ENCODE measurements at regions not wholly inside any gene's neighbourhood (a gene's known extent, or its start where the extent isn't known, plus 50 kb on each side); places are given as distances from the start of the nearest gene placed in this dataset.

DNA sequence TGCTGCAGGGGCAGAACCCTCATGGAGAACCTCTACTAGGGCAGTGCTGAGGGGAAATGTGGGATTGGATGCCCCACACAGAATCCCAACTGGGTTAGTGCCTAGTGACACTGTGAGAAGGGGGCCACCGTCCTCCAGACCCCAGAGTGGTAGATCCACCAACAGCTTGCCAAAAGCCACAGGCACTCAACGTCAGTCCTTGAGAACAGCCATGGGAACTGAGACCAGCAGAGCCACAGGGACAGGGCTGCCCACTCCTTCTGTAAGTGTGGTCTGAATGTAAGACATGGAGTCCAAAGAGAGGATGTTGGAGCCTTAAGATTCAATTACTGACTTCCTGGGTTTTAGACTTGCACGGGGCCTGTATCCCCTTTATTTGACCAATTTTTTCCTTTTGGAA lies 1451.5 kb downstream of the SI start:
- H2AK5ac ChIP-seq (ENCODE audit: insufficient read length, low read length), result no peak overlapping the region
- Mint-ChIP-seq H3K9me3 (no peaks in the 10 kb centered on the region), H3K4me3 (no peak overlapping the region), H3K27ac (peak overlapping the region in 1 of 3 experiments; percentile 44; a peak in 1 of 7 replicates), H3K36me3 (ENCODE audit: insufficient read depth in 1 of 3, low read depth in 3 of 3) (no peaks in the 10 kb centered on the region), H3K4me1 (no peaks in the 10 kb centered on the region), H3K27me3 (ENCODE audit: low read depth) (no peaks in the 10 kb centered on the region)
- H2BK20ac ChIP-seq (ENCODE audit: low read depth, low read length, poor library complexity, severe bottlenecking), result no peak overlapping the region
- H2BK12ac ChIP-seq (ENCODE audit: insufficient read length, low read depth, low read length), result no peak overlapping the region
- no peak overlapping the region for H2BK5ac ChIP-seq (ENCODE audit: insufficient read length, low read length)
- H4K91ac ChIP-seq (ENCODE audit: insufficient read length, low read depth, low read length), result no peak overlapping the region
- no peak overlapping the region for H3K27ac ChIP-seq (ENCODE audit: insufficient read length, low read depth, low read length)
- DNase-seq, result no peak
- H4K8ac ChIP-seq (replicated peaks; ENCODE audit: insufficient read length, low read depth, low read length), result no peak overlapping the region
- no peak overlapping the region for H2BK15ac ChIP-seq (ENCODE audit: low read depth, low read length)
- H3K79me1 ChIP-seq (ENCODE audit: insufficient read depth, low read depth, low read length, poor library complexity, severe bottlenecking), result no peaks in the 10 kb centered on the region
- no peaks in the 10 kb centered on the region for H4K20me1 ChIP-seq (ENCODE audit: control insufficient read depth, insufficient read depth, insufficient read length)
- H2AFZ ChIP-seq (ENCODE audit: low read length), result no peak overlapping the region
- H3K14ac ChIP-seq (ENCODE audit: insufficient read depth, low read length), result no peak overlapping the region
- no peaks in the 10 kb centered on the region for H3K9me3 ChIP-seq (ENCODE audit: control insufficient read depth, low read depth, low read length)
- TF ChIP-seq CTCF (conservative IDR thresholded peaks at IDR 0.05), result no peak
- no peak overlapping the region for H3K4me2 ChIP-seq (ENCODE audit: insufficient read depth, insufficient read length, low read length)
- H3K27me3 ChIP-seq (ENCODE audit: insufficient read depth, low read length), result no peaks in the 10 kb centered on the region
- no peak overlapping the region for H3K4ac ChIP-seq (ENCODE audit: low read depth, low read length)
- H4K5ac ChIP-seq (ENCODE audit: insufficient read length, low read depth, low read length), result no peak overlapping the region
- H3T11ph ChIP-seq (ENCODE audit: low read length), result no peak overlapping the region
- no peaks in the 10 kb centered on the region for H3K79me2 ChIP-seq (ENCODE audit: insufficient read depth, low read length)
- no peak overlapping the region for H3K56ac ChIP-seq (ENCODE audit: insufficient read length, low read depth, low read length)
- H3K18ac ChIP-seq (ENCODE audit: insufficient read length, low read depth, low read length), result no peak overlapping the region
- H3K23me2 ChIP-seq (ENCODE audit: insufficient read length, low read depth, low read length, poor library complexity, severe bottlenecking), result no peaks in the 10 kb centered on the region
- H2BK120ac ChIP-seq (ENCODE audit: low read depth, low read length, poor library complexity, severe bottlenecking), result no peak overlapping the region
- WGBS (ENCODE audit: extremely low coverage, insufficient read length, low lambda C conversion rate), result no CpG with 5 or more reads among the region's 3 CpGs
- H3K23ac ChIP-seq (ENCODE audit: insufficient read length, low read depth, low read length), result no peak overlapping the region
- no peak overlapping the region for H3K9ac ChIP-seq (ENCODE audit: extremely low read depth, insufficient read length, low read length)
- no peaks in the 10 kb centered on the region for H3K4me1 ChIP-seq (ENCODE audit: insufficient read depth, low read length)
